ENCODE measurements at regions not wholly inside any gene's neighbourhood (a gene's known extent, or its start where the extent isn't known, plus 50 kb on each side); places are given as distances from the start of the nearest gene placed in this dataset.

DNA sequence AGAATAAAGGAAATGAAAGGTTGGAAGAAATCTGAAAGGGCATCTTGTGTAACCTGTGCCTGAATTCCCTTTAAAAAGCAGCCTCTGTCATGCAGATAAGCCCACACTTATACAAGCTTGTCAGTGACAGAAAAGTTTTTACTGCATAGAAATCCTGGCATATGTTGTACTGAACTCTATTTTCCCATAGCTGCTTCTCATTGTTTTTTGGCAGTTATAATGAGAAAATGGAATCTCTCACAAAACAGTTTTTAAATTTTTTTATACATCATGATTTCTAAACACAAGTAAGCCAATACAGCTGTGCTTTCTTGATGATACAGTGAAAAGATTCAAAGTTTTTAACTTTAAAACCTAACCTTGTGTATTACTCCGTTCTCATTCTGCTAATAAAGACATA, 511.4 kb upstream of the ARX start:
- Histone ChIP-seq H3K4ac (ENCODE audit: low read depth, low read length) (no peak overlapping the region), H2AK5ac (ENCODE audit: low read depth, low read length) (no peak overlapping the region), H3K9me1 (ENCODE audit: insufficient read depth, low read length) (no peaks in the 10 kb centered on the region), H4K5ac (ENCODE audit: low read depth, low read length) (no peak overlapping the region), H3K14ac (replicated peaks; ENCODE audit: low read depth, low read length) (no peak overlapping the region), H2BK20ac (ENCODE audit: low read depth, low read length) (no peak overlapping the region), H3K79me1 (ENCODE audit: low read depth in 1 of 2, low read length in 2 of 2) (no peaks in the 10 kb centered on the region), H4K91ac (ENCODE audit: insufficient read depth, low read depth, low read length) (no peak overlapping the region), H3K4me3 (ENCODE audit: insufficient read depth, low read depth, low read length) (no peak overlapping the region), H3K4me1 (ENCODE audit: control insufficient read depth, insufficient read depth, low read length) (no peaks in the 10 kb centered on the region), H3K27ac (ENCODE audit: insufficient read depth, low read length) (no peak overlapping the region), H2AFZ (replicated peaks; ENCODE audit: low read length, poor library complexity) (no peak overlapping the region), H3K18ac (ENCODE audit: low read depth, low read length) (no peak overlapping the region), H4K8ac (ENCODE audit: low read depth in 2 of 2, low read length in 2 of 2) (no peak overlapping the region), H2BK120ac (ENCODE audit: low read depth, low read length) (no peak overlapping the region), H3K9me3 (ENCODE audit: control insufficient read depth, insufficient read depth, low read length) (no peaks in the 10 kb centered on the region), H3K23ac (ENCODE audit: low read depth, low read length) (no peak overlapping the region), H3K9ac (ENCODE audit: low read depth, low read length) (no peak overlapping the region), H3K56ac (ENCODE audit: extremely low read depth, insufficient read depth, low read length) (no peak overlapping the region), H2AK9ac (replicated peaks; ENCODE audit: low read depth, low read length, poor library complexity) (no peak overlapping the region), H3K4me2 (ENCODE audit: low read depth, low read length) (no peak overlapping the region), H2BK15ac (ENCODE audit: low read depth, low read length) (no peak overlapping the region), H4K20me1 (ENCODE audit: insufficient read depth, low read length) (no peaks in the 10 kb centered on the region), H3K36me3 (ENCODE audit: control insufficient read depth, insufficient read depth, low read length) (no peaks in the 10 kb centered on the region), H3K27me3 (ENCODE audit: control insufficient read depth, insufficient read depth, low read length) (no peaks in the 10 kb centered on the region), H2BK5ac (ENCODE audit: low read depth, low read length, poor library complexity, severe bottlenecking) (no peak overlapping the region)
- ChIA-PET CTCF (no interaction called here), POLR2A (ENCODE audit: unreplicated experiment) (no interaction called here)
- no TSS peak for BruUV-seq (replicated peaks)
- dilution Hi-C loops (cut with HindIII; ENCODE audit: low sequenced_read_pairs, unreplicated experiment): no loop called here
- intact Hi-C loops (cut with micrococcal nuclease): loop anchor here (2.0 to 10.0 kb wide), 2 partner anchors 198 to 442 kb away; no protein-coding TSS in a partner anchor
- DNase-seq (no peak), ATAC-seq (ENCODE audit: low read depth) (no peak)
- no CpG with 5 or more reads among the region's 1 CpG for WGBS, 2 experiments (ENCODE audit: extremely low coverage in 2 of 2, insufficient read length in 1 of 2)
- in situ Hi-C loops (cut with MboI; ENCODE audit: low sequenced_read_pairs): no loop called here
- TF ChIP-seq RCOR1 (IDR thresholded peaks at IDR 0.05; ENCODE audit: insufficient replicate concordance, low read length) (no peak), MAZ (IDR thresholded peaks at IDR 0.05; ENCODE audit: borderline replicate concordance, low read depth, low read length) (no peak), SMC3 (IDR thresholded peaks at IDR 0.05; ENCODE audit: low read depth, low read length) (no peak), POLR2A (IDR thresholded peaks at IDR 0.05; ENCODE audit: low read depth, low read length) (no peak), RAD21 (IDR thresholded peaks at IDR 0.05; ENCODE audit: low read length) (no peak), RFX5 (IDR thresholded peaks at IDR 0.05; ENCODE audit: low read depth, low read length) (no peak), BHLHE40 (IDR thresholded peaks at IDR 0.05; ENCODE audit: low read depth, low read length) (no peak), CEBPB (IDR thresholded peaks at IDR 0.05; ENCODE audit: low read depth, low read length) (no peak), FOS (IDR thresholded peaks at IDR 0.05; ENCODE audit: low read depth, low read length) (no peak), MXI1 (IDR thresholded peaks at IDR 0.05; ENCODE audit: borderline replicate concordance, low read depth, low read length) (no peak), NFE2L2 (IDR thresholded peaks at IDR 0.05; ENCODE audit: low read depth, low read length) (no peak), CHD1 (IDR thresholded peaks at IDR 0.05; ENCODE audit: low read depth, low read length) (no peak)
- TF ChIP-seq, protein P1, sequence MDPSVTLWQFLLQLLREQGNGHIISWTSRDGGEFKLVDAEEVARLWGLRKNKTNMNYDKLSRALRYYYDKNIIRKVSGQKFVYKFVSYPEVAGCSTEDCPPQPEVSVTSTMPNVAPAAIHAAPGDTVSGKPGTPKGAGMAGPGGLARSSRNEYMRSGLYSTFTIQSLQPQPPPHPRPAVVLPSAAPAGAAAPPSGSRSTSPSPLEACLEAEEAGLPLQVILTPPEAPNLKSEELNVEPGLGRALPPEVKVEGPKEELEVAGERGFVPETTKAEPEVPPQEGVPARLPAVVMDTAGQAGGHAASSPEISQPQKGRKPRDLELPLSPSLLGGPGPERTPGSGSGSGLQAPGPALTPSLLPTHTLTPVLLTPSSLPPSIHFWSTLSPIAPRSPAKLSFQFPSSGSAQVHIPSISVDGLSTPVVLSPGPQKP (IDR thresholded peaks at IDR 0.05; ENCODE audit: borderline replicate concordance, low read depth, low read length): no peak
- TF ChIP-seq, protein P2, sequence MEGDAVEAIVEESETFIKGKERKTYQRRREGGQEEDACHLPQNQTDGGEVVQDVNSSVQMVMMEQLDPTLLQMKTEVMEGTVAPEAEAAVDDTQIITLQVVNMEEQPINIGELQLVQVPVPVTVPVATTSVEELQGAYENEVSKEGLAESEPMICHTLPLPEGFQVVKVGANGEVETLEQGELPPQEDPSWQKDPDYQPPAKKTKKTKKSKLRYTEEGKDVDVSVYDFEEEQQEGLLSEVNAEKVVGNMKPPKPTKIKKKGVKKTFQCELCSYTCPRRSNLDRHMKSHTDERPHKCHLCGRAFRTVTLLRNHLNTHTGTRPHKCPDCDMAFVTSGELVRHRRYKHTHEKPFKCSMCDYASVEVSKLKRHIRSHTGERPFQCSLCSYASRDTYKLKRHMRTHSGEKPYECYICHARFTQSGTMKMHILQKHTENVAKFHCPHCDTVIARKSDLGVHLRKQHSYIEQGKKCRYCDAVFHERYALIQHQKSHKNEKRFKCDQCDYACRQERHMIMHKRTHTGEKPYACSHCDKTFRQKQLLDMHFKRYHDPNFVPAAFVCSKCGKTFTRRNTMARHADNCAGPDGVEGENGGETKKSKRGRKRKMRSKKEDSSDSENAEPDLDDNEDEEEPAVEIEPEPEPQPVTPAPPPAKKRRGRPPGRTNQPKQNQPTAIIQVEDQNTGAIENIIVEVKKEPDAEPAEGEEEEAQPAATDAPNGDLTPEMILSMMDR (conservative IDR thresholded peaks at IDR 0.05; ENCODE audit: low read depth, low read length): no peak
- TF ChIP-seq, protein P3, sequence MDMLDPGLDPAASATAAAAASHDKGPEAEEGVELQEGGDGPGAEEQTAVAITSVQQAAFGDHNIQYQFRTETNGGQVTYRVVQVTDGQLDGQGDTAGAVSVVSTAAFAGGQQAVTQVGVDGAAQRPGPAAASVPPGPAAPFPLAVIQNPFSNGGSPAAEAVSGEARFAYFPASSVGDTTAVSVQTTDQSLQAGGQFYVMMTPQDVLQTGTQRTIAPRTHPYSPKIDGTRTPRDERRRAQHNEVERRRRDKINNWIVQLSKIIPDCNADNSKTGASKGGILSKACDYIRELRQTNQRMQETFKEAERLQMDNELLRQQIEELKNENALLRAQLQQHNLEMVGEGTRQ (IDR thresholded peaks at IDR 0.05; ENCODE audit: low read depth, low read length): no peak

Measured in IMR-90 (cell line).